ENCODE measurements at regions not wholly inside any gene's neighbourhood (a gene's known extent, or its start where the extent isn't known, plus 50 kb on each side); places are given as distances from the start of the nearest gene placed in this dataset.

DNA sequence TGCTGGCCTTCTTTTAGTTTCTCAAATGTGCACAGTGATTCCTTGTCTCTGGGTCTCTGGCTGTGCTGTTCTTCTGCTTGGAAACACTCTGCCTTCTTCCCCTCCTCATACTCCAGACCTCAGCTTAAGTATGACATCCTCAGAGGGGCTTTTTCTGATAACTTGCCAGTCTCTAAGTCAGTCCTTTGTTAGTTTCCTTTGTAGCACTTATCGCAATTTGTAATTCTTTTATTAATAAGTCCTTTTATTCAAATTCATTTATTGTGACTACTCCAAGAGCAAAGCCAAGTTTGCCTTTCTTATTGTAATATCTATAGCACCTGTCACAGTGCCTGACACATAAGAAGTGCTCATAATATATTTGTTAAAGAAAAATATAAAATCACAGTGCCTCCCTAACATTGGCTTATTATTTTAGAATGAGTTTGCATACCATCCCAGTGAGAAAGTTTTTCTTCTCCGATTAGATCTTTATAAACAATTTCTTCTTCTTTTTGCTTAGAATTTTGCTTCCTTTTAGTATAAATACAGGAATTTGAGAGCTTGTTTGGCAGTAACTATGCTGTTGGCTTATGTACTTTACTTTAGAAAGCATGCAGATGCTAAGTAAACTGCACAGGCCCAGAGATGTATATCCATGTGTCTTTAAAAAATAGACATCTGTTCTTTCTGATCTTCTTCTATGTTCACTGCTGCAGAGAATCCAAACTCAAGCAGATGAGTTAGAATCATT, 198.0 kb downstream of the GAS1 start:
- TF ChIP-seq POLR2A (IDR thresholded peaks at IDR 0.05), result no peak
- TF ChIP-seq, protein P1, sequence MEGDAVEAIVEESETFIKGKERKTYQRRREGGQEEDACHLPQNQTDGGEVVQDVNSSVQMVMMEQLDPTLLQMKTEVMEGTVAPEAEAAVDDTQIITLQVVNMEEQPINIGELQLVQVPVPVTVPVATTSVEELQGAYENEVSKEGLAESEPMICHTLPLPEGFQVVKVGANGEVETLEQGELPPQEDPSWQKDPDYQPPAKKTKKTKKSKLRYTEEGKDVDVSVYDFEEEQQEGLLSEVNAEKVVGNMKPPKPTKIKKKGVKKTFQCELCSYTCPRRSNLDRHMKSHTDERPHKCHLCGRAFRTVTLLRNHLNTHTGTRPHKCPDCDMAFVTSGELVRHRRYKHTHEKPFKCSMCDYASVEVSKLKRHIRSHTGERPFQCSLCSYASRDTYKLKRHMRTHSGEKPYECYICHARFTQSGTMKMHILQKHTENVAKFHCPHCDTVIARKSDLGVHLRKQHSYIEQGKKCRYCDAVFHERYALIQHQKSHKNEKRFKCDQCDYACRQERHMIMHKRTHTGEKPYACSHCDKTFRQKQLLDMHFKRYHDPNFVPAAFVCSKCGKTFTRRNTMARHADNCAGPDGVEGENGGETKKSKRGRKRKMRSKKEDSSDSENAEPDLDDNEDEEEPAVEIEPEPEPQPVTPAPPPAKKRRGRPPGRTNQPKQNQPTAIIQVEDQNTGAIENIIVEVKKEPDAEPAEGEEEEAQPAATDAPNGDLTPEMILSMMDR (IDR thresholded peaks at IDR 0.05 in 8 of 11, conservative IDR thresholded peaks at IDR 0.05 in 3 of 11), result no peak

Measured in spleen (tissue), 7 donors.